Stomach (tissue), 8 donors: ENCODE measurements at regions not wholly inside any gene's neighbourhood (a gene's known extent, or its start where the extent isn't known, plus 50 kb on each side); places are given as distances from the start of the nearest gene placed in this dataset.

ENCODE experiments used
- DNase-seq, 2 donors: peaks; one replicate each; pipeline versions ENCODE4 v3.0.0 to v3.0.0-alpha.2; 2013 to 2019
- H3K27ac ChIP-seq, 5 donors: fragments of 200-600 bp in 4 of 5; sonication (generic) in 4 of 5; one replicate each; pipeline ENCODE4 v1.5.1; 2013 to 2019; ENCODE audit warnings: mild to moderate bottlenecking in 1 of 5, moderate library complexity in 1 of 5
- H3K27me3 ChIP-seq, 3 donors: fragments of 200-600 bp; sonication (generic); one replicate each; pipeline ENCODE4 v1.5.1; 2017 to 2019; ENCODE audit warnings: mixed run types in 1 of 3
- H3K36me3 ChIP-seq, 4 donors: fragments of 200-600 bp; sonication (generic); 1 replicate in 3 of 4; 2 replicates in 1 of 4; pipeline ENCODE4 v1.5.1; 2016 to 2019
- H3K4me1 ChIP-seq, 4 donors: fragments of 200-600 bp; sonication (generic); one replicate each; pipeline ENCODE4 v1.5.1; 2016 to 2019
- H3K4me3 ChIP-seq, 4 donors: fragments of 200-600 bp; sonication (generic) in 3 of 4; one replicate each; pipeline ENCODE4 v1.5.1; 2016 to 2019; ENCODE audit warnings: mild to moderate bottlenecking in 1 of 4
- H3K9me3 ChIP-seq, 4 donors: fragments of 200-600 bp; sonication (generic); one replicate each; pipeline ENCODE4 v1.5.1; 2016 to 2019
- CTCF ChIP-seq, 7 experiments: fragments of 450-650 bp in 4 of 7; fragments of 200-600 bp in 3 of 7; sonication (generic) in 3 of 7; IDR thresholded peaks; one replicate each; pipeline ENCODE4 v1.5.1; 2016 to 2019; ENCODE audit warnings: antibody characterized with exemption in 7 of 7, control low read depth in 2 of 7, mild to moderate bottlenecking in 1 of 7
- EP300 ChIP-seq: sonication (generic); formaldehyde crosslinking; IDR thresholded peaks from one replicate; pipeline ENCODE4 v1.6.1; 2017; ENCODE audit warnings: antibody characterized with exemption
- POLR2A ChIP-seq, 4 donors: fragments of 450-650 bp; IDR thresholded peaks; one replicate each; pipeline ENCODE4 v1.6.1; 2016; ENCODE audit warnings: antibody characterized with exemption in 4 of 4, control low read depth in 2 of 4, mild to moderate bottlenecking in 1 of 4, moderate library complexity in 1 of 4
- POLR2AphosphoS5 ChIP-seq, 3 donors: sonication (generic); formaldehyde crosslinking; IDR thresholded peaks; one replicate each; pipeline ENCODE4 v1.6.1; 2016; ENCODE audit warnings: antibody characterized with exemption in 3 of 3
- WGBS, 5 donors: extraction: QIAGEN DNeasy Blood & Tissue Kit in 3 of 5; methylation state at CpG; one replicate each; pipeline versions ENCODE4 v1.1.5 to v1.1.7; 2013 to 2018; 5-methylcytosine and 5-hydroxymethylcytosine counted together
- intact Hi-C: fragments of 100-400 bp; cut with DNase I; formaldehyde crosslinking; loops from one replicate; pipeline ENCODE4 v1.15.1; 2023; ENCODE audit warnings: low total_unique reads
- donor health status: healthy with polysubstance abuse.
- donor health status: Bipolar disorder and iron deficiency.
- donor health status: healthy.

DNA sequence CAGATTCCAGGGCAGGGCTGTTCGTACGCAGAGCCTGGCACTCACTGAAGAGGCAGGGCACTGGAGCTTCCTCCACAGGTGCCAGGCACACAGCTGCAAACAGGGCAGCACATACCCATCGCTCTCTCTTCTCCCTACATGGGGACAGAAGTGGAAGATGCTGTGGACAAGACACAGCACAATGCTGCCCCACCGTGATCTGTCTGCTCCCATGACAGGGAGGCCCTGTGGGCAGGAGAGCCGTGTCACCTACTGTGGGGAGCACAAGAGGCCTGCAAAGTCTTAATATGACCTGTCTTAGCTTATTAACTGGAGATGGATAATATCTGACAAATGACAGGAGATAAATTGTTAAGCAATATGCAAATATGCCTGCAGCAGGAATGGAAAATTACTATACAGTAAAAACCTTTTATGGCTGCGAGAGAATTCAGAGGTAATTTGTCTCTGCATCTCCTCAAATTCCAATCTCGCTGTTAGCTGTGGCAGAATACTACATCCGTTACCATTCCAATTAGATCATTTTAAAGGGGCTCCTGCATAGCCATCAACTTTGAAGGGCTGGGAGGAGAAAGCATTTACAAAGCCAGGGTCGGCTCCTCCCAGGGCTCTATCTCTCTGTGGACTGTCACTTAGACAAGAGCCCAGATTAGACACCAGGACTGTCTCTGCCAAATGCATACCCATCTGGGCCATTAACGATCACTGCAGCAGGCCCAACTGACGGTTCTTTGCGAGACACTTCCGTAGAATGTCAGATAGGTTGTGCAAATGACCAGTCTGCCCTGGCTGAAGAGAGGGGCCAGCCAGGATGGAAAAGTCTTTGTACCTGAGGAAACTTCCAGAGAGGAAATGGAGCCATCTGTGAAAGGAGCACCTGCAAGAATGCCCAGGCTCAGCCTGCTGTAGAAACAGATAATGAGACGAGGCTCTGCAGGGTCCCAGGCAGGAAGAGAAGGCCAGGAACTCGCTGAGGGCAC lies 90.7 kb upstream of the FSTL4 start:
- no peaks in the 10 kb centered on the region for H3K4me1 ChIP-seq
- intact Hi-C loops: no loop called here
- no peaks in the 10 kb centered on the region for H3K9me3 ChIP-seq
- no peaks in the 10 kb centered on the region for H3K27me3 ChIP-seq
- no peak for TF ChIP-seq CTCF (IDR thresholded peaks at IDR 0.05)
- no peak for TF ChIP-seq EP300
- no peak for TF ChIP-seq POLR2A (IDR thresholded peaks at IDR 0.05)
- no peak for TF ChIP-seq POLR2AphosphoS5 (IDR thresholded peaks at IDR 0.05)
- DNase-seq: peak in 1 of 2 donors; percentile 16
- H3K27ac ChIP-seq: no peak overlapping the region
- no peaks in the 10 kb centered on the region for H3K36me3 ChIP-seq
- WGBS, 5 donors: 81 to 88% (median 84%) methylated on average over 15 of the region's 15 CpGs
- H3K4me3 ChIP-seq: no peak overlapping the region

GRCh38 chr5:133701871-133702270 lies 89.5 kb upstream of the FSTL4 start:
- Histone ChIP-seq H3K9me3 (no peaks in the 10 kb centered on the region), H3K4me3 (no peak overlapping the region), H3K27ac (no peak overlapping the region), H3K36me3 (no peaks in the 10 kb centered on the region), H3K4me1 (no peaks in the 10 kb centered on the region), H3K27me3 (no peaks in the 10 kb centered on the region)
- TF ChIP-seq POLR2A (IDR thresholded peaks at IDR 0.05) (no peak), CTCF (IDR thresholded peaks at IDR 0.05) (no peak), POLR2AphosphoS5 (IDR thresholded peaks at IDR 0.05) (no peak), EP300 (no peak)
- DNase-seq: no peak
- WGBS, 5 donors: 77 to 86% (median 85%) methylated on average over 4 of the region's 4 CpGs
- intact Hi-C loops: no loop called here

DNA sequence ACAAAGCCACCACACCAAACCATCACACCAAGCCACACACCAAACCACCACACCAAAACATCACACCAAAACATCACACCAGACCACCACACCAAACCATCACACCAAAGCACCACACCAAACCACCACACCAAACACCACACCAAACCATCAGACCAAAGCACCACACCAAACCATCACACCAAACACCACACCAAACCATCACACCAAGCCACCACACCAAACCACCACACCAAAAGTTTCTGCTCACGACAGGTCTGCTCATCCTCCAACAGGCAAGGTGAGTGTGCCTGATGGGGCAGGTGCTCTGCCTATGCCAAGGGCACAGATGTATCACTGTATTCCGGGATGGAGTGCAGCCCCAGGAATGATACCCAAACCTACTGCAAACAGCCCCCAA lies 87.9 kb upstream of the FSTL4 start:
- no peak for DNase-seq
- no peaks in the 10 kb centered on the region for H3K27me3 ChIP-seq
- H3K9me3 ChIP-seq: no peaks in the 10 kb centered on the region
- H3K4me3 ChIP-seq: no peak overlapping the region
- H3K27ac ChIP-seq: no peak overlapping the region
- H3K36me3 ChIP-seq: no peaks in the 10 kb centered on the region
- no peak for TF ChIP-seq CTCF (IDR thresholded peaks at IDR 0.05)
- TF ChIP-seq POLR2A (IDR thresholded peaks at IDR 0.05): no peak
- no peak for TF ChIP-seq POLR2AphosphoS5 (IDR thresholded peaks at IDR 0.05)
- TF ChIP-seq EP300: no peak
- WGBS, 5 donors: 50 to 97% (median 74%) methylated on average over 2 of the region's 2 CpGs
- intact Hi-C loops: no loop called here
- H3K4me1 ChIP-seq: no peaks in the 10 kb centered on the region

DNA sequence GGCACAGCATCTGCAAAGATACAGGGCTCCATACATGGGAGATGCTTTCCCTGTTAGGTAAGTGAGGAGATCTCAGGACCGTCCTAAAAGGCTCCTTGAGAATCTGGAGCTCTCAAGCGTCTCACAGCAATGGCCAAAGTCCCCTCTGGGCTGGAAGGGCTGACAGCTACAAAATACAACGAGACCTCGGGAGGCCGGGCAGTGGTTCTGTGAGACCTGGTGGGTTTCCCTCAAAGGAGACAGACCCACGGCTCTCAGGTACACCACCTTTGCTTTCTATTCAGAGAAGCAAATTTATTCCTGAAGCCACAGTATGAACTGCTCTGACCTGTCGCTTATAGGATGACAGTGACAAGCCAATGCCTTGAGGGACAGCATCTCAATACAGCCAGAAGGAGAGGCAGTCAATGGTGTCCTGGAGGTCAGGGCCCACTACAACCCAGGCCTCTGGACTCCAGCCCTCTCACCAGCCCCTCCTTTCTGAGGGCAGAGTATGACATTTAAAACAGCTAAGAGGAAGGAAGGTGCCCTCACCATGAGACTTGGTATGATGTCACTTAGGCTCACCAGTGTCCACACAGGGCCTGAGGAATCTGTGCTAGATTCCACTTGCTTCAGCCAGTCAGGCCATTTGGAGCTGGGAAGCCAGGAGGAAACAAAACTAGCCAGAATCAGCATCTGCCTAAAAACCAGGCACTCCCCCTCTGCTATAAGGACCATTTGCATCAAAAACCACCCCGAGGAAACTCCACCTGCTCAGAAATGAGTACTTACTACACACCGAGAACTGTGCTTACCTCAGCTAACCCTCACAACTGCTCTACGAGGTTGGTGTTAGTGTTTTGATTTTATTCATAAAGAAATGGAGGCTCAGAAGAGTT lies 86.5 kb upstream of the FSTL4 start:
- Histone ChIP-seq H3K36me3 (no peaks in the 10 kb centered on the region), H3K27ac (no peak overlapping the region), H3K4me3 (no peak overlapping the region), H3K4me1 (no peaks in the 10 kb centered on the region), H3K27me3 (no peaks in the 10 kb centered on the region), H3K9me3 (no peaks in the 10 kb centered on the region)
- intact Hi-C loops: no loop called here
- TF ChIP-seq CTCF (IDR thresholded peaks at IDR 0.05): no peak
- TF ChIP-seq POLR2AphosphoS5 (IDR thresholded peaks at IDR 0.05): no peak
- TF ChIP-seq EP300: no peak
- TF ChIP-seq POLR2A (IDR thresholded peaks at IDR 0.05): no peak
- 82 to 88% (median 85%) methylated on average over 10 of the region's 10 CpGs for WGBS, 5 donors
- no peak for DNase-seq
